NCI-H2171 treated with DMSO at 0.1 percent for 48 hours (cell line): ENCODE measurements at regions not wholly inside any gene's neighbourhood (a gene's known extent, or its start where the extent isn't known, plus 50 kb on each side); places are given as distances from the start of the nearest gene placed in this dataset.
"Not testable (repeated sequence)": the region's sequence is repeated elsewhere in the genome, so short reads cannot be mapped to it uniquely, and the experiment has no call there.

ENCODE experiments used
- DNase-seq: peaks from one replicate; lab custom pipeline; 2025; lab: John Stamatoyannopoulos, UW

GRCh38 chr10:28733245-28733644 lies 55.9 kb downstream of the BAMBI start:
- DNase-seq = no peak

GRCh38 chr10:28733647-28734046 lies 56.3 kb downstream of the BAMBI start:
- no peak for DNase-seq

GRCh38 chr10:28734938-28735759 lies 57.8 kb downstream of the BAMBI start:
- DNase-seq = no peak

GRCh38 chr10:28737096-28737495 lies 59.8 kb downstream of the BAMBI start:
- no peak for DNase-seq

GRCh38 chr10:28738200-28738599 lies 60.9 kb downstream of the BAMBI start:
- no peak for DNase-seq

- DNase-seq = no peak
Observed at GRCh38 chr10:28743576-28743975, 66.3 kb downstream of the BAMBI start.

- DNase-seq = no peak
Observed at GRCh38 chr10:28744069-28744768, 66.9 kb downstream of the BAMBI start.

- no peak for DNase-seq
Observed at GRCh38 chr10:28754930-28755718, 77.8 kb downstream of the BAMBI start.

- no peak for DNase-seq
Observed at GRCh38 chr10:28761084-28761846, 83.9 kb downstream of the BAMBI start.

- DNase-seq = no peak
Observed at GRCh38 chr10:28763471-28764170, 86.3 kb downstream of the BAMBI start.

GRCh38 chr10:28765641-28766040 lies 88.3 kb downstream of the BAMBI start:
- DNase-seq = no peak

GRCh38 chr10:28768227-28768626 lies 90.9 kb downstream of the BAMBI start:
- no peak for DNase-seq

GRCh38 chr10:28769091-28769604 lies 91.8 kb downstream of the BAMBI start:
- no peak for DNase-seq

GRCh38 chr10:28771580-28772090 lies 94.3 kb downstream of the BAMBI start:
- not testable (repeated sequence) for DNase-seq

GRCh38 chr10:28774051-28774995 lies 97.0 kb downstream of the BAMBI start:
- DNase-seq = no peak

- no peak for DNase-seq
Observed at GRCh38 chr10:28775773-28776172, 98.5 kb downstream of the BAMBI start.

- no peak for DNase-seq
Observed at GRCh38 chr10:28776519-28776918, 99.2 kb downstream of the BAMBI start.

- no peak for DNase-seq
Observed at GRCh38 chr10:28777911-28778310, 100.6 kb downstream of the BAMBI start.

GRCh38 chr10:28778524-28778923 lies 101.2 kb downstream of the BAMBI start:
- DNase-seq = no peak

- DNase-seq = no peak
Observed at GRCh38 chr10:28781296-28781695, 104.0 kb downstream of the BAMBI start.
